MM.1S (cell line): ENCODE measurements at regions not wholly inside any gene's neighbourhood (a gene's known extent, or its start where the extent isn't known, plus 50 kb on each side); places are given as distances from the start of the nearest gene placed in this dataset.

ENCODE experiments used
- EZH2 ChIP-seq: fragments of 300-600 bp; sonication (generic); optimal IDR thresholded peaks from 2 replicates; pipeline ENCODE3; 2017; ENCODE audit warnings: low read depth, mild to moderate bottlenecking, antibody characterized with exemption, low read length, mixed read lengths
- TF ChIP-seq, protein P1 (sequence below): fragments of 300-600 bp; sonication (generic); IDR thresholded peaks from 2 replicates; pipeline ENCODE4 v1.5.1; 2016; ENCODE audit warnings: antibody characterized with exemption, low read length, mixed read lengths

DNA sequence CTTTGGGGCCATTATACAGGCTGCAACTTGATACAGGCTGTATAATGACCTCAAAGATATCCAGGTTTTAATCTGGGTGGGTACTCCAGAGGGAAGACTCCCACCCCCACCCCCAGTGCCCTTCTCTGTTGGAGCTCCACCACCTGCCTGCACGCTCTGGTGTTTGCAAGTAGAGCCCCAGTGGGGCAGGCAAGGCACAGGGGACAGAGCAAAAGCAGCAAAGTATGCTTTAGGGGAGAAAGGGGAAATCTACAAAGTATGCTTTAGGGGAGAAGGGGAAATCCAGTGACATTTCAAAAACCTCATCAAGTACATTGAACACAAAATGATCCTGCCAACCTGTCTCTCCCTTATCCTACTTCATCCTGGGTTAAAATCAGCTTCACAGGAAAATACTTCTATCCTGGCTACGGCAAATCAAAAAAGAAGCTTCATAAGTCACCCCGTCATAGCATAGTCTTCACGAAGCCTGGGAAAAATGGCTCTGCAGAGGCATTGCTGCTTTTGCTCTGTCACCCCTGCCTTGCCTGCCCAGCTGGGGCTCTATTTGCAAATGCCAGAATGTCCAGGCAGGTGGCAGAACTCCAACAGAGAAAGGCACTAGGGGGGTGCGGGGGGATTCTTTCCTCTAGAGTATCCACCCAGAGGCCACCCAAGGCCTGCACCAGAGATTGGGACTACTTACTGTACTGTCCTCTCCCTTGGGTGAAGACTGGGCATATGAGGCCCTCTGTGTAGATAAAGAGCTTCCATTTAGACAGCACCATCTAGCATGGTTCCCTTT, 60.9 kb upstream of the ATP11B start:
- TF ChIP-seq, protein P1, sequence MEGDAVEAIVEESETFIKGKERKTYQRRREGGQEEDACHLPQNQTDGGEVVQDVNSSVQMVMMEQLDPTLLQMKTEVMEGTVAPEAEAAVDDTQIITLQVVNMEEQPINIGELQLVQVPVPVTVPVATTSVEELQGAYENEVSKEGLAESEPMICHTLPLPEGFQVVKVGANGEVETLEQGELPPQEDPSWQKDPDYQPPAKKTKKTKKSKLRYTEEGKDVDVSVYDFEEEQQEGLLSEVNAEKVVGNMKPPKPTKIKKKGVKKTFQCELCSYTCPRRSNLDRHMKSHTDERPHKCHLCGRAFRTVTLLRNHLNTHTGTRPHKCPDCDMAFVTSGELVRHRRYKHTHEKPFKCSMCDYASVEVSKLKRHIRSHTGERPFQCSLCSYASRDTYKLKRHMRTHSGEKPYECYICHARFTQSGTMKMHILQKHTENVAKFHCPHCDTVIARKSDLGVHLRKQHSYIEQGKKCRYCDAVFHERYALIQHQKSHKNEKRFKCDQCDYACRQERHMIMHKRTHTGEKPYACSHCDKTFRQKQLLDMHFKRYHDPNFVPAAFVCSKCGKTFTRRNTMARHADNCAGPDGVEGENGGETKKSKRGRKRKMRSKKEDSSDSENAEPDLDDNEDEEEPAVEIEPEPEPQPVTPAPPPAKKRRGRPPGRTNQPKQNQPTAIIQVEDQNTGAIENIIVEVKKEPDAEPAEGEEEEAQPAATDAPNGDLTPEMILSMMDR, result no peak
- no peak for TF ChIP-seq EZH2
